Activated T-cell treated with anti-CD3 and anti-CD28 coated beads, Interleukin-2, amount 50 U/mL, for 4 hours (primary cell): ENCODE measurements at regions not wholly inside any gene's neighbourhood (a gene's known extent, or its start where the extent isn't known, plus 50 kb on each side); places are given as distances from the start of the nearest gene placed in this dataset.
A peak's percentile ranks its signal among the peaks of the same experiment; 100 is the strongest.

Experiments used
- ATAC-seq, 2 donors: fragments of 200-7000 bp; cut with Tn5 transposase; one replicate each; pipeline ENCODE4 v1.10.0; 2021
- DNase-seq: peaks from one replicate; pipeline ENCODE4 v3.0.0-alpha.2; 2020
- H3K27me3 Mint-ChIP-seq: one replicate; pipeline ENCODE4 v1.8.0; 2021; ENCODE audit warnings: low read depth, mixed read lengths
- H3K36me3 Mint-ChIP-seq: one replicate; pipeline ENCODE4 v1.8.0; 2022; ENCODE audit warnings: mixed read lengths; ENCODE audit not compliant: insufficient read depth
- H3K4me1 Mint-ChIP-seq: one replicate; pipeline ENCODE4 v1.8.0; 2021; ENCODE audit warnings: low read depth, mixed read lengths
- H3K4me3 Mint-ChIP-seq: one replicate; pipeline ENCODE4 v1.8.0; 2021; ENCODE audit warnings: mild to moderate bottlenecking, moderate library complexity, mixed read lengths
- H3K9me3 Mint-ChIP-seq: one replicate; pipeline ENCODE4 v1.8.0; 2021; ENCODE audit warnings: mixed read lengths

- H3K27me3 Mint-ChIP-seq, result no peaks in the 10 kb centered on the region
- H3K4me1 Mint-ChIP-seq, result peaks cover 51% of the 10 kb centered on the region
- H3K36me3 Mint-ChIP-seq, result no peaks in the 10 kb centered on the region
- no peak for ATAC-seq
- no peak for DNase-seq
- H3K9me3 Mint-ChIP-seq, result peaks cover 7% of the 10 kb centered on the region
- H3K4me3 Mint-ChIP-seq, result no peak overlapping the region
These were observed 84.9 kb downstream of the PDCL3 start for GRCh38 chr2:100647709-100648108.

- no peaks in the 10 kb centered on the region for H3K27me3 Mint-ChIP-seq
- no peaks in the 10 kb centered on the region for H3K36me3 Mint-ChIP-seq
- no peak for DNase-seq
- H3K4me1 Mint-ChIP-seq, result peaks cover 40% of the 10 kb centered on the region
- ATAC-seq, result no peak
- H3K4me3 Mint-ChIP-seq, result no peak overlapping the region
- H3K9me3 Mint-ChIP-seq, result peaks cover 7% of the 10 kb centered on the region
These were observed 87.4 kb downstream of the PDCL3 start for GRCh38 chr2:100650151-100650550.

DNA sequence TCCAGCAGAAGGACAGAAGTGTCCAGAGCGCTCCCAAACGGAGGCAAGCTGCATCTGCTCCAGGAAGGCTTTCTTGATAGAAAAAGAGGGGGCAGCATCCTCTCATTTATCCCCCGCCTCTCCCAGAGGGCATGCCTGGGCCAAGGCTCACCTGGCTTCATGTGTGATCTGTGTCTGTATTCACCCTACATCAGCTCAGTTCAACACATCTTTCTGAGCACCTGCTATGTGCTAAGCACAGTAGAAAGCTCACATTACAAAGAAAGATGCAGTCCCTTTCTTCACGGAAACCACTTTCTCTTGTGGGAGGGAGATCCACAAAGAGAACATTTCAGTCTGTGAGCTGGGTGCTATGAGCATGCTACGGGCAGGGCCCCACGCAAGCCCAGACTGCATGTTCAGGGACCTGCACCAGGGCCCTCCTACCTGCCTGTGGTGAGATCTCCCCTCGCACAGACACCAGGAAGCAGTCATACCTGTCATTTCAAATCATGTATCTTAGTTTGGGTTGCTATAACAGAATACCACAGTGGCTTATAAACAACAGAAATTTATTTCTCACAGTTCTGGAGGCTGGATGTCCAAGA, 90.7 kb downstream of the PDCL3 start:
- ATAC-seq (peak; percentile 73 to 77), DNase-seq (peak; percentile 23)
- Mint-ChIP-seq H3K4me1 (peaks cover 35% of the 10 kb centered on the region), H3K4me3 (no peak overlapping the region), H3K36me3 (no peaks in the 10 kb centered on the region), H3K27me3 (peaks cover 1% of the 10 kb centered on the region), H3K9me3 (peaks cover under 1% of the 10 kb centered on the region)

DNA sequence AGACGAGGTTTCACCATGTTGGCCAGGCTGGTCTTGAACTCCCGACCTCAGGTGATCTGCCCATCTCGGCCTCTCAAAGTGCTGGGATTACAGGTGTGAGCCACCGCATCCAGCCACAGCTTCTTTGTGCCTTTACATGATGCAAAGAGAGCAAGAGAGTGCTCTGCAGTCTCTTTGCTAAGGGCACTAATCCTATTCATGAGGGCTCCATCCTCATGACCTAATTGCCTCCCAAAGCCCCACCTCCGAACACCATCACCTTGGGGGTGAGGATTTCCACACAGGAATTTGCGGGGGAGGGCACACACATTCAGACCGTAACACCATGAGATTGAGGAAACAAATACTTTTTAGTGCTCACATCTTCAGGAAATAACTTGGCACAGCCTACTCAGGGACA, 91.8 kb downstream of the PDCL3 start:
- DNase-seq (no peak), ATAC-seq (no peak)
- peaks cover 5% of the 10 kb centered on the region for H3K27me3 Mint-ChIP-seq
- peaks cover 33% of the 10 kb centered on the region for H3K4me1 Mint-ChIP-seq
- no peak overlapping the region for H3K4me3 Mint-ChIP-seq
- no peaks in the 10 kb centered on the region for H3K9me3 Mint-ChIP-seq
- H3K36me3 Mint-ChIP-seq, result no peaks in the 10 kb centered on the region

DNA sequence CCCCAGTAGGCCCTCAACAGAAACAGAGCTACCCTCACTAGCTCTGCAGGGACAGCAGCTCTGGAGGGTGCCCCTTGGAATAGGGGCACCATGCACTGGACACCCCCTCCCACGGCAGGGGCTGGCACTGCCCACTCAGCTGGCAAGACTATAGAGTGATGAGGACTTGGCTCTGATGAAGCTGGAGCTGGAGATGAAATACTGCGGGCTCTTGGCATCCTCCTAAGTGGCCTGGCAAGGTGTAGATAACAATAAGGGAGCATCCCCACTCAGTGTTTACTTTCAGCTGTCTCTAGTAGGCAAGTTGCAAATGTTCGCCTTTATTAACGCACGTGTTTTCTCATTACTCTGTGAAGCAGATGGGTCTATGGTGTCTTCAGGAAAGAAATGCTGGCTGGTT, 92.7 kb downstream of the PDCL3 start:
- H3K27me3 Mint-ChIP-seq, result peaks cover 9% of the 10 kb centered on the region
- no peaks in the 10 kb centered on the region for H3K9me3 Mint-ChIP-seq
- H3K36me3 Mint-ChIP-seq, result no peaks in the 10 kb centered on the region
- no peak for DNase-seq
- H3K4me3 Mint-ChIP-seq, result no peak overlapping the region
- H3K4me1 Mint-ChIP-seq, result peaks cover 25% of the 10 kb centered on the region
- ATAC-seq, result no peak

- H3K9me3 Mint-ChIP-seq, result no peaks in the 10 kb centered on the region
- peaks cover 19% of the 10 kb centered on the region for H3K4me1 Mint-ChIP-seq
- ATAC-seq (no peak), DNase-seq (no peak)
- no peak overlapping the region for H3K4me3 Mint-ChIP-seq
- H3K36me3 Mint-ChIP-seq, result no peaks in the 10 kb centered on the region
- H3K27me3 Mint-ChIP-seq, result peaks cover 9% of the 10 kb centered on the region
These were observed 93.2 kb downstream of the PDCL3 start for GRCh38 chr2:100655936-100656534.

- Mint-ChIP-seq H3K4me1 (peaks cover 10% of the 10 kb centered on the region), H3K27me3 (peaks cover 9% of the 10 kb centered on the region), H3K9me3 (no peaks in the 10 kb centered on the region), H3K36me3 (no peaks in the 10 kb centered on the region), H3K4me3 (no peak overlapping the region)
- ATAC-seq, result no peak
- DNase-seq, result no peak
These were observed 95.2 kb downstream of the PDCL3 start for GRCh38 chr2:100658017-100658416.

DNA sequence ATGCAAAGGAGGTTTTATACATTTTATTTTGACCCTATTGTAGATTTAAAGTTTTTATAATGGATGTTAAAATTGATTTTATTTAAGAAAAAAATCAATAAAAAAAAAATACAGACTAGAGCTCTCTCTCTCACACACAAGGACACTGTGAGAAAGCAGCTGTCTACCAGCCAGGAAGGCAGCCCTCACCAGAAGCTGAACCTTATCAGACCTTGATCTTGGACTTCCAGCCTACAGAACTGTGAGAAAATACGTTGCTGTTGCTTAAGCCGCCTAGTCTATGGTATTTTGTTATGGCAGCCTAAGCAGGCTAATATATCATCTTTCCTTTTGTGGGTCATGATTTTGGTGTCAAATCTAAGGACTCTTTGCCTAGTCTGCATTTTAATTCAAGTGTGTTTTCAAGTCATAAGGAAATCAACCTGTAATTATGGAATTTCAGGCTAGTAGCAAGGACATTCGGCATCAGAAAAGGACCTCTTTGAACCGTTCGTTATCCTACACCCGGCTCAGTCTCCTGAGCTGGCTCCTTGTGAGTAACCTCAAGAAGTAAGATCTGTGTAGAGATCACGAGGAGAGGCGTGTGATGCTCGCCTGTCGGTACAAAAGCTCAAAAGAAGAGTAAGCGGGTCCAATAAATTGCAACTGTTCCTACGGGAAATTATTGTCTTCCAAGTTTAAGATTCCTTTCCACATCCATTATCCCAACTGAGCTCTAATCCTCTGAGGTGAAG, 98.2 kb downstream of the PDCL3 start:
- H3K27me3 Mint-ChIP-seq, result peaks cover 9% of the 10 kb centered on the region
- no peaks in the 10 kb centered on the region for H3K4me1 Mint-ChIP-seq
- DNase-seq (no peak), ATAC-seq (no peak)
- H3K4me3 Mint-ChIP-seq, result no peak overlapping the region
- H3K36me3 Mint-ChIP-seq, result no peaks in the 10 kb centered on the region
- H3K9me3 Mint-ChIP-seq, result no peaks in the 10 kb centered on the region

DNA sequence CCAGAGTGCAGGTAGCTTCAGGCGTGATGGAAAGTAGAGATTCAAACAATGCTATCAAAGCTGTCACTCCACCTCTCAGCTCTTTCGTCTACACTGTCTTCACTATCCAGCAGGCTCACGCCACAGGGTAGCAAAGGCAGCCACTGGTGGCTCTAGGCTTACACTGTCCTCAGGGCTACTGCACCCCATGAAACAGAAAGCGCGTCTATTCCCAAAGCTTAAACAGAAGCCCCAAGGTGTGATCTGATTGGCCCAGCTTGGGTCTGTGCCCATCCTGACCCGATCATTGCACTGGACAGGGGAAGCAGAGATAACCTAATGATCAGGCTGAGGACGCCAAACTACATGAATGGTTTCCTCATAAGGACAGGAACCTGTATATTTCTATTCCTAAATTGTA, 100.1 kb downstream of the PDCL3 start:
- Mint-ChIP-seq H3K36me3 (no peaks in the 10 kb centered on the region), H3K27me3 (peaks cover 9% of the 10 kb centered on the region), H3K4me3 (no peak overlapping the region), H3K9me3 (no peaks in the 10 kb centered on the region), H3K4me1 (peaks cover 1% of the 10 kb centered on the region)
- DNase-seq (no peak), ATAC-seq (no peak)

- DNase-seq (no peak), ATAC-seq (no peak)
- Mint-ChIP-seq H3K4me1 (peaks cover 6% of the 10 kb centered on the region), H3K27me3 (peaks cover 4% of the 10 kb centered on the region), H3K9me3 (no peaks in the 10 kb centered on the region), H3K4me3 (no peak overlapping the region), H3K36me3 (no peaks in the 10 kb centered on the region)
These were observed 101.4 kb downstream of the PDCL3 start for GRCh38 chr2:100664021-100664755.

GRCh38 chr2:100664756-100665101, 101.9 kb downstream of the PDCL3 start:
- Mint-ChIP-seq H3K36me3 (no peaks in the 10 kb centered on the region), H3K4me1 (peaks cover 6% of the 10 kb centered on the region), H3K9me3 (no peaks in the 10 kb centered on the region), H3K27me3 (peaks cover 4% of the 10 kb centered on the region), H3K4me3 (no peak overlapping the region)
- DNase-seq (no peak), ATAC-seq (no peak)

GRCh38 chr2:100666996-100667395, 104.2 kb downstream of the PDCL3 start:
- H3K36me3 Mint-ChIP-seq, result no peaks in the 10 kb centered on the region
- no peaks in the 10 kb centered on the region for H3K9me3 Mint-ChIP-seq
- H3K4me1 Mint-ChIP-seq, result peaks cover 6% of the 10 kb centered on the region
- no peak for DNase-seq
- no peak for ATAC-seq
- no peaks in the 10 kb centered on the region for H3K27me3 Mint-ChIP-seq
- no peak overlapping the region for H3K4me3 Mint-ChIP-seq

GRCh38 chr2:100667801-100668200, 105.0 kb downstream of the PDCL3 start:
- DNase-seq (no peak), ATAC-seq (no peak)
- H3K4me3 Mint-ChIP-seq, result no peak overlapping the region
- H3K27me3 Mint-ChIP-seq, result no peaks in the 10 kb centered on the region
- no peaks in the 10 kb centered on the region for H3K36me3 Mint-ChIP-seq
- H3K4me1 Mint-ChIP-seq, result peaks cover 6% of the 10 kb centered on the region
- no peaks in the 10 kb centered on the region for H3K9me3 Mint-ChIP-seq

- peaks cover 6% of the 10 kb centered on the region for H3K4me1 Mint-ChIP-seq
- no peak for ATAC-seq
- no peaks in the 10 kb centered on the region for H3K27me3 Mint-ChIP-seq
- H3K4me3 Mint-ChIP-seq, result no peak overlapping the region
- H3K9me3 Mint-ChIP-seq, result no peaks in the 10 kb centered on the region
- no peaks in the 10 kb centered on the region for H3K36me3 Mint-ChIP-seq
- DNase-seq, result no peak
These were observed 107.4 kb downstream of the PDCL3 start for GRCh38 chr2:100670232-100670631.

DNA sequence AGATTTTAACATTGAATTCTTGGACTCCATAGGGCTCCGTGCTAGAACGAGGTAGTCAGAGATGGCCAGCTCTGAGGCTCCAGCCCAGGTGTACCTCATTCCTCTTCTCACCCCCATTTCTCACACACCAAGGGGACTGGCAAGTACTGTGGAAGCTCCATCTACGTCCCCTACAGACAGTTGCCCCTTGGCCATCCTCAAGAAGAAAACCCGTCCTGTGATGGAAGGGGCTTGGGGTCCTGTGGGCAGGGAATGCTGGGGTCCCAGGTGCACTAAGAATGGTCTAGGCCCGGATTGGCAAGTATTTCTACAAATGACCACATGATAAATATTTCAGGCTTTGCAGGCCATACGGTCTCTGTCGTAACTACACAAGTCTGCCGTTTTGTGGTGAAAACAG, 110.3 kb downstream of the PDCL3 start:
- ATAC-seq, result no peak
- Mint-ChIP-seq H3K9me3 (no peaks in the 10 kb centered on the region), H3K36me3 (no peaks in the 10 kb centered on the region), H3K4me1 (peaks cover 2% of the 10 kb centered on the region), H3K4me3 (no peak overlapping the region), H3K27me3 (no peaks in the 10 kb centered on the region)
- no peak for DNase-seq
